ENCODE measurements at regions not wholly inside any gene's neighbourhood (a gene's known extent, or its start where the extent isn't known, plus 50 kb on each side); places are given as distances from the start of the nearest gene placed in this dataset.

DNA sequence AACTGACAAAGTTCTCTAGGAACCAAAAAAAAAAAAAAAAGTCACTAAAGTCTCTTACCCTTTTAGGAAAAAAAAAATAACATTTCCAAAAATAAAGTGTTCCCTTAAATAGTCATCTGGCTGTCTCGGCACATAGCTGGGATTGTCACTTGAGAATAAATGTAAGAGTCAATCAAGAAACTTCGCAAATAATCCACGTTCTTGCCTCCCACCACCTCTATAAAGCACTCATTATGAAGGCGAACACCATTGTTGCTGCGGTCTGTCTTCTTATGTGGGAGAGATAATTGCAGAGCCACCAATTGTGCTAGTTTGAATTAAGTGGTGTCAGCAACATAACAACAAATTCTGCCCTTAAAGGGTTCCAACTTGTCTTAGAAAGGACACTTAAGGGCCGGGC is 163.7 kb downstream of the FBXO15 start:
- no peak for TF ChIP-seq CTCF (IDR thresholded peaks at IDR 0.05)
- ATAC-seq (ENCODE audit: low FRiP score) (no peak), DNase-seq (ENCODE audit: low spot score) (no peak)

DNA sequence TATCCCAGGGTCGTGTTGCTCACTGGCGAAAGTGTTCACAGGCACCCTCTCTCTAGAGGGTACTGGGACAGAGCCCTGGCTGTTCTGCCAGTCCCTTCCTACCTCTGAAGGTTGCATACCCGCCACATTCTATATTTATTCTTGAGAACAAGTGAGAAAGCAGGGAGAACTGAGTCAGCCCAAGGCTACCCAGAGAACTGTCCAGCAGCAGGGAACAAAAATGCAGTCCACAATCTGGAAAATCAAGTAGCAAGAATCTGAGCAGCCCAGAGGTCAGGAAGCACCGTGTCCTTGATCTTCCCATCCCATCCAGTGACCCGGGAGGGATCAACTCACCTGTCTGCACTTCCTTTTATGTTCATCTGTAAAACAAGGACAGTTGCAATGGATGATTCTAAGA is 164.1 kb downstream of the FBXO15 start:
- no peak for TF ChIP-seq CTCF (IDR thresholded peaks at IDR 0.05)
- no peak for ATAC-seq (ENCODE audit: low FRiP score)
- no peak for DNase-seq (ENCODE audit: low spot score)

- DNase-seq (ENCODE audit: low spot score) (no peak), ATAC-seq (ENCODE audit: low FRiP score) (no peak)
- no peak for TF ChIP-seq CTCF (IDR thresholded peaks at IDR 0.05)
These were observed 165.8 kb downstream of the FBXO15 start for GRCh38 chr18:73981796-73982195.

DNA sequence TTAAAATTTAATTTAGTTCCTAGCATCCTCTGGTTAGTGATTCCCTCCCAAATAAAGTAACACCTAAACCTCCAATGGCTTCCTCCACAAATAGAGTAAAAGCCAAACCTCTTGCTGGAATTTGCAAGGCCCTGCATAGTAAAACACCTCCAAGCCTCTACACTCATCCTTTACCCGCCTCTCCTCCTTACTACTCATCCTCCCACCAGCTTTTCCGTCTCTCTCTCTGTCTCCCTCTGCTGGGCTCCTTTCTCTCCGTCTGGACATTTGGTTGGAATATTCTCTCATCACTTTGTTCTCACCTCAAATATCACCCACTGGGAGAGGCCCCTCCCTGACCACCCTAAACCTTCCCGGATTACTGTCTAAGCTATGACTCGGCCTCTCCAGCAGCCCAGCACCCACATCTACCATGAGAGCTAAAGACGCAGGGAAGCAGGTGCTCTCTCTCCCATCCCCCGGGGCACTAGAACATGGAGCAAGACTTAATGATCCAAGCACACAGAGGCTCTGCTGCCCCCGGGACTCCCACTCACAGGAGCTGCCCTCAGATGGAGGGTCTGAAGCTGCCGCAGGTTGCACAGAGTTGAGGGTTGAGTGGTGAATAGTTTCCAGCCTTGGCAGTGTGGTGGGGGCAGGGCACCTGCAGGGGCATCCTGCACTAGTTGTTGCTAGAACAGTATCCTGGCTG is 167.2 kb downstream of the FBXO15 start:
- DNase-seq (ENCODE audit: low spot score), result no peak

DNA sequence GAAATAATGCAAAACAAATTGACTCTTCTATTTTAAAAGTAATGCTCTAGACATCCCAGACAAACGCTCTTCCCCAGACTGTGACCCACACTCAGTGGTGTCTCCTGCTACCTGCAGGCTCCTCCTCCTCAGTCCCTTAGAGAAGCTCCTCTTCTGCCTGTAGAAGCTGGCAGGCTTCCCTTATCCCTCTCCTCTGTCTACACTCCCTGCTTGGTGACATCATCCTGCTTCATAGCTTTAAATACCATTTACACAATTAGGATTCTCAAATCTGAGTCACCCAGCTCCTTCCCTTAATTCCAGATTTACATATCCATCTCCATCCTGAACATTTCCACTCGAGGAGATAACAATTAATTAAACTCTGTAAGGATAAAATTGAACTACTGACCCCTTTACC is 167.9 kb downstream of the FBXO15 start:
- no peak for ATAC-seq (ENCODE audit: low FRiP score)
- no peak for TF ChIP-seq CTCF (IDR thresholded peaks at IDR 0.05)
- DNase-seq (ENCODE audit: low spot score), result no peak

More for the DNA sequence above, 167.2 kb downstream of the FBXO15 start:
- no peak for ATAC-seq (ENCODE audit: low FRiP score)
- no peak for TF ChIP-seq CTCF (IDR thresholded peaks at IDR 0.05)

- ATAC-seq (ENCODE audit: low FRiP score) (no peak), DNase-seq (ENCODE audit: low spot score) (no peak)
- TF ChIP-seq CTCF (IDR thresholded peaks at IDR 0.05), result no peak
These were observed 171.2 kb downstream of the FBXO15 start for GRCh38 chr18:73976433-73976832.

DNA sequence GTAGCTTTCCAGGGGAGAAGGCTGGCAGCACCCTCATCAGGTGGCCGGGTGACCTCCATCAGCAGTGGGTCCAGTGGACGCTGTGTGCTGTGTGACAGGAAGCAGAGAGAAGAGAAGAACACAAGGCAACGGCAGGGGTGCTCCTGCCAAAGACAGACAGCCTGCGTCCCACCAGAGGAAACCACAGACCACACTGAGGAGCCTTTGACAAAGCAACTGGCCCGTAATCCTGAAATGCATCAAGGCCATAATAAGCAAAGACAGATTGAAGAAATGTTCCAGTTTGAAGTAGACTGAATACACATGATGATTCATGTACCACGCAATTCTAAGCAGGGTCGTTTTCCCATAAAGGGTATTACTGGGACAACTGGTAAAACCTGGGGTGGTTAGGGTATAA is 172.4 kb downstream of the FBXO15 start:
- ATAC-seq (ENCODE audit: low FRiP score) (no peak), DNase-seq (ENCODE audit: low spot score) (no peak)
- no peak for TF ChIP-seq CTCF (IDR thresholded peaks at IDR 0.05)

Data from omental fat pad (tissue), 3 donors.